NB4 (cell line): ENCODE measurements at regions not wholly inside any gene's neighbourhood (a gene's known extent, or its start where the extent isn't known, plus 50 kb on each side); places are given as distances from the start of the nearest gene placed in this dataset.
A peak's percentile ranks its signal among the peaks of the same experiment; 100 is the strongest.

Experiments used
- DNase-seq: peaks from one replicate; pipeline ENCODE4 v3.0.0; 2010; ENCODE audit warnings: low read depth
- H3K4me3 ChIP-seq: one replicate; pipeline ENCODE4 v1.5.1; 2011; ENCODE audit warnings: mild to moderate bottlenecking, low read depth, low read length, moderate library complexity
- MYC ChIP-seq: IDR thresholded peaks from 2 replicates; pipeline ENCODE4 v1.6.1; 2011; ENCODE audit warnings: low read depth, low read length
- POLR2A ChIP-seq: IDR thresholded peaks from 2 replicates; pipeline ENCODE4 v1.6.1; 2011; ENCODE audit warnings: mild to moderate bottlenecking; ENCODE audit not compliant: insufficient read length; ENCODE audit errors: extremely low read depth
- TF ChIP-seq, protein P1 (sequence below): IDR thresholded peaks from 2 replicates; pipeline ENCODE4 v1.6.1; 2011; ENCODE audit warnings: low read depth, low read length
- TF ChIP-seq, protein P2 (sequence below): IDR thresholded peaks from one replicate; pipeline ENCODE4 v1.5.1; 2012; ENCODE audit warnings: low read depth, low read length

DNA sequence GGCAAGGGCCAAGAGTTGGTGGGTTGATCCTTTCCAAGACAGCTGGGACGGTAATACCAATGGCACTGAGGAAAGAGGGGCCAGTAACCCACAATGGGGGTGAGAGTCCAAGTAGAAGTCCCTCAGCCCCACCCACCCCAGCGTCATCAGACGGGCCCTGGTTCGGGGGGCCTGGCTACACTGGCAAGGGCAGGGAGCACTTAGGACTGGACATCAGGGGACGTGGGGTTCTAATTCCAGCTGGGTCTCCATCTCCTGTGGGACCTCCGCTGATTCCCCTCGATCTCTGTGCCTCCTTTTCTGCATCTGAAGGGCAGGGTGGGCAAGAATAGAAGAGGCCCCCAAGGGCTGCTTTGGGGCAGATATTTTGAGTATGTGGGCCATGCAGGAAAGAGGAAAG is 53.5 kb upstream of the FCN1 start:
- no peak for DNase-seq
- no peak overlapping the region for H3K4me3 ChIP-seq
- TF ChIP-seq MYC (no peak), POLR2A (no peak)
- TF ChIP-seq, protein P1, sequence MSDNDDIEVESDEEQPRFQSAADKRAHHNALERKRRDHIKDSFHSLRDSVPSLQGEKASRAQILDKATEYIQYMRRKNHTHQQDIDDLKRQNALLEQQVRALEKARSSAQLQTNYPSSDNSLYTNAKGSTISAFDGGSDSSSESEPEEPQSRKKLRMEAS: no peak
- TF ChIP-seq, protein P2, sequence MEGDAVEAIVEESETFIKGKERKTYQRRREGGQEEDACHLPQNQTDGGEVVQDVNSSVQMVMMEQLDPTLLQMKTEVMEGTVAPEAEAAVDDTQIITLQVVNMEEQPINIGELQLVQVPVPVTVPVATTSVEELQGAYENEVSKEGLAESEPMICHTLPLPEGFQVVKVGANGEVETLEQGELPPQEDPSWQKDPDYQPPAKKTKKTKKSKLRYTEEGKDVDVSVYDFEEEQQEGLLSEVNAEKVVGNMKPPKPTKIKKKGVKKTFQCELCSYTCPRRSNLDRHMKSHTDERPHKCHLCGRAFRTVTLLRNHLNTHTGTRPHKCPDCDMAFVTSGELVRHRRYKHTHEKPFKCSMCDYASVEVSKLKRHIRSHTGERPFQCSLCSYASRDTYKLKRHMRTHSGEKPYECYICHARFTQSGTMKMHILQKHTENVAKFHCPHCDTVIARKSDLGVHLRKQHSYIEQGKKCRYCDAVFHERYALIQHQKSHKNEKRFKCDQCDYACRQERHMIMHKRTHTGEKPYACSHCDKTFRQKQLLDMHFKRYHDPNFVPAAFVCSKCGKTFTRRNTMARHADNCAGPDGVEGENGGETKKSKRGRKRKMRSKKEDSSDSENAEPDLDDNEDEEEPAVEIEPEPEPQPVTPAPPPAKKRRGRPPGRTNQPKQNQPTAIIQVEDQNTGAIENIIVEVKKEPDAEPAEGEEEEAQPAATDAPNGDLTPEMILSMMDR: no peak

DNA sequence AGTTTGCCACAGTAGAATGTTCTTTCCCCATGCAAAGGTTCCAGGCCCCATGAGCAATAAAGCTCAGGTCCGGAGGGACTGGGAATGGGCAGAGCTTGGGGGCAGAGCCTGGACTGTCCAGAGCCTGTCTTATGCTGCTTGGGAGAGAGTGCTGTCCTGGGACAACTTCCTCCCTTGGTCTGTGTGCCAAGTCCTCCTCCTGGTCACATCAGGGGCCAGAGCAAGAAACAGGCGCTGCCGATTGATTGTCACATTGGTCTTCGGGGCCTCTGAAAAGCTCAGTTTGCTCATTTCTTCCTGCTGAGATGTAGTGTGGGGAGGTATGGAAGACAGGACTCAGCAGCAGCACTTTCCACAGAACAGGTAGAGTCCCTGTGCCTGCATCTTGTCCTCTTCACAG is 54.0 kb upstream of the FCN1 start:
- no peak for DNase-seq
- no peak overlapping the region for H3K4me3 ChIP-seq
- no peak for TF ChIP-seq POLR2A
- TF ChIP-seq, protein P1: no peak
- TF ChIP-seq, protein P2: no peak
- no peak for TF ChIP-seq MYC

DNA sequence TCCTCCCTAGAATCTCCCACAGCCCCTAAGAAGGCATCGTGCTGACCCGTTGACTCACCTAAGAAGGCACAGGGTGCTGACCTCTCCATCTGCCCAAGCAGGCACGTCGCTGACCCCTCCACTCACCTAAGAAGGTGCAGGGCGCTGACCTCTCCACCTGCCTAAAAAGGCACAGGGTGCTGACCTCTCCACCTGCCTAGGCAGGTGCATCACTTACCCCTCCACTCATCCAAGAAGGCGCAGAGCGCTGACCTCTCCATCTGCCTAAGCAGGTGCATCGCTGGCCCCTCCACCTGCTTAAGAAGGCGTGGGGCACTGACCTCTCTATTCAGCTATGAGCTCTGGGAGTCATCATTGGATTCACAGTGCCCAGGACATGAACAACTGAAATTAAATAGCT is 54.4 kb upstream of the FCN1 start:
- DNase-seq: no peak
- TF ChIP-seq, protein P2: no peak
- TF ChIP-seq, protein P1: no peak
- no peak for TF ChIP-seq MYC
- TF ChIP-seq POLR2A: no peak
- no peak overlapping the region for H3K4me3 ChIP-seq

DNA sequence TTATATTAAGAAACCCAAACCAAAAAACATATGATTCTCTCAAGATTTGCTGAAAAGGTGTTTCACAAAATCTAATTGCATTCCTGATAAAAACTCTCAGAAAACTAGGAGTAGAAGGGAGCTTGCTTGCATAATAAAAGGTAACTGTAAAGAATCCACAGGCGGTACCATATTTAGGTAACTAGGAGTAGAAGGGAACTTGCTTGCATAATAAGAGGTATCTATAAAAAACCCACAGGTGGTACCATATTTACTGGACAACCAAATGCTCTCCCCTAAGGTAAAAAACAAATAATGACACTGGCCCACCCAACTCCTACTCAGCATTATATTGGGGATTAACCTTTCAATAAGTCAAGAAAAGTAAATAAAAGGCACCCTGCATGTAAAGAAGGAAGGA is 57.5 kb upstream of the FCN1 start:
- DNase-seq: no peak
- no peak overlapping the region for H3K4me3 ChIP-seq
- TF ChIP-seq, protein P2: no peak
- TF ChIP-seq POLR2A (no peak), MYC (no peak)
- TF ChIP-seq, protein P1: no peak

DNA sequence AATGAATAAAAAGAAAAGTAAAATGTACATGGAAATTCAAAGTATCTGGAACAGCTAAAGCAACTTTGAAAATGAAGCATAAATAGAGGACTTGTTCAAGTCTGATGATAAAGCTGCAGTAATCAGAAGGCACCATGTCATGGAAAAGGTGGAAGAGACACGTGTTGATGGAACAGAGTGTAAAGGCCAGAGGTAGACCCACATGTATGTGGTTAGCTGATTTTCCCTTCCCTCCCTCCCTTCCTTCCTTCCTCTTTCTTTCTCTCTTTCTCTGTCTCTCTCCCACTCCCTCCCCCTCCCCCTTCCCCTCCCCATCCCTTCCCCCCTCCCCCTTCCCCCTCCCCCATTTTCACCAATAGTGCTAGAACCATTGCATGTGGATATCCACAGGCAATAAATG is 58.7 kb upstream of the FCN1 start:
- no peak for DNase-seq
- no peak for TF ChIP-seq POLR2A
- TF ChIP-seq, protein P1: peak; percentile 47; the same call in 1 of the 2 replicates
- no peak for TF ChIP-seq MYC
- no peak overlapping the region for H3K4me3 ChIP-seq

DNA sequence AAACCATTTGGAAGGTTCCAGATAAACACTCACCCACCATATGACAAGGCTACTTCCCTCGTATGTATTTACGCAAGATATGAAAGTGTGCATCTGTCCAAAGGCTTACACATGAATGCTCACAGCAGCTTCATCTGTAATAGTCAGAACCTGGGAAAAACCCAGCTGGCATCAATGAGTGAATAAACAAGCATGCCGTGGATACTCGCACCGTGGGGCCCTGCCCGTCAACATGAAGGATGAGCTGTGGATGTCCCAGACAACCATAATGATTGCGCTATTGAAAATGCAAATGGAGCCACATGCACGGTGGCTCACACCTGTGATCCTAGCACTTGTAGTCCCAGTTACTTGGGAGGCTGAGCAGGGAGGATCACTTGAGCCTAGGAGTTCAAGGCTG is 60.6 kb upstream of the FCN1 start:
- H3K4me3 ChIP-seq: no peak overlapping the region
- DNase-seq: no peak
- no peak for TF ChIP-seq POLR2A
- TF ChIP-seq, protein P2: no peak
- TF ChIP-seq MYC: no peak
- TF ChIP-seq, protein P1: no peak
